ENCODE measurements at regions not wholly inside any gene's neighbourhood (a gene's known extent, or its start where the extent isn't known, plus 50 kb on each side); places are given as distances from the start of the nearest gene placed in this dataset.
"Not testable (repeated sequence)": the region's sequence is repeated elsewhere in the genome, so short reads cannot be mapped to it uniquely, and the experiment has no call there.

DNA sequence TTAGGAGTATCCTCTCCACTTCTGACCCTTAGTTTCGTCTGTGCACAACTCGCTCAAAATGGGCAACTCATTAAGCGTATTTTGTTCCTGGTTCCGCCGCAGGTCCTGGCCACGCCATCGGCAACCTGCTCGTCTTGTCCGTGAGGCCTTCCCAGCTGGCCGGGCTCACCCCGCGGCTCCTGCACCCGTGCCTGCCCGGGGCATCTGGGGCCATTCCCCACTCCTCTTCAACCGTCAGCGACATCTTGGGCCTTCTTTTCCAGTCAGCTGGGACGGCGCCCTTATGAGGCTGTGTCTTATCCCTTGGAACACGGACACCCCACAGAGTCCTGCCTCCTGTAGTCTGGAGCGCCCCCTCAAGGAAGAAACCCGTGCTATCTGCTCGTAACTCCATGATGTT lies 271.9 kb upstream of the NRSN1 start:
- H2AK9ac ChIP-seq (replicated peaks; ENCODE audit: low read depth, low read length, poor library complexity); H3K79me1 ChIP-seq (ENCODE audit: low read depth in 1 of 2, low read length in 2 of 2); intact Hi-C loops (cut with micrococcal nuclease); H2BK15ac ChIP-seq (ENCODE audit: low read depth, low read length); H3K18ac ChIP-seq (ENCODE audit: low read depth, low read length); H3K56ac ChIP-seq (ENCODE audit: extremely low read depth, insufficient read depth, low read length); H3K4me2 ChIP-seq (ENCODE audit: low read depth, low read length); H3K4me3 ChIP-seq (ENCODE audit: insufficient read depth, low read depth, low read length); DNase-seq; H3K27me3 ChIP-seq (ENCODE audit: control insufficient read depth, insufficient read depth, low read length); H2BK5ac ChIP-seq (ENCODE audit: low read depth, low read length, poor library complexity, severe bottlenecking); H3K4me1 ChIP-seq (ENCODE audit: control insufficient read depth, insufficient read depth, low read length); POLR2A ChIA-PET (ENCODE audit: unreplicated experiment); H4K20me1 ChIP-seq (ENCODE audit: insufficient read depth, low read length); H3K14ac ChIP-seq (replicated peaks; ENCODE audit: low read depth, low read length); H3K9ac ChIP-seq (ENCODE audit: low read depth, low read length); in situ Hi-C loops (cut with MboI; ENCODE audit: low sequenced_read_pairs); H4K91ac ChIP-seq (ENCODE audit: insufficient read depth, low read depth, low read length); H3K23ac ChIP-seq (ENCODE audit: low read depth, low read length); dilution Hi-C loops (cut with HindIII; ENCODE audit: low sequenced_read_pairs, unreplicated experiment); BruUV-seq (replicated peaks); CTCF ChIA-PET; H4K5ac ChIP-seq (ENCODE audit: low read depth, low read length); ATAC-seq (ENCODE audit: low read depth); H4K8ac ChIP-seq (ENCODE audit: low read depth in 2 of 2, low read length in 2 of 2); H2BK20ac ChIP-seq (ENCODE audit: low read depth, low read length); H2AK5ac ChIP-seq (ENCODE audit: low read depth, low read length); H3K27ac ChIP-seq (ENCODE audit: insufficient read depth, low read length); H3K4ac ChIP-seq (ENCODE audit: low read depth, low read length); H3K36me3 ChIP-seq (ENCODE audit: control insufficient read depth, insufficient read depth, low read length); H3K9me1 ChIP-seq (ENCODE audit: insufficient read depth, low read length); H2AFZ ChIP-seq (replicated peaks; ENCODE audit: low read length, poor library complexity); H3K9me3 ChIP-seq (ENCODE audit: control insufficient read depth, insufficient read depth, low read length); H2BK120ac ChIP-seq (ENCODE audit: low read depth, low read length): not testable (repeated sequence)
- WGBS, 2 experiments (ENCODE audit: extremely low coverage in 2 of 2, insufficient read length in 1 of 2), result 77% methylated on average over 3 of the region's 22 CpGs; no CpG with 5 or more reads in 1 of the 2 experiments
